ENCODE measurements at regions not wholly inside any gene's neighbourhood (a gene's known extent, or its start where the extent isn't known, plus 50 kb on each side); places are given as distances from the start of the nearest gene placed in this dataset.

DNA sequence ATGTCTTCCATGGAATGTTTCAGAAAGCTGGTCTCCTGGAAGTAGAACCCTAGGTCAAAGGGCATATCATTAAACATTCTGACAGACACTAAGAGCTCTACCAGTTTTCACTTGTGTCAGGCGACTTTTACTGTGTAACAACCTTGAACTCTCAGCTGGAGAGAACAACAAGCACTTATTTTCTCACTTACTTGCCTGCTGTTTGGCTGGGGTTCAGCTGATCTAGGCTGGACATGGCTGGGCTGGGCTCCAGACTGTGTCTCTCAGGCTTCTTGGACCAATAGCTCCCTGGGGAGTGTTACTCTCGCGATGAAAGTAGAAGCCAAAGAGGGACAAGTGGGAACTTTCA is 527.3 kb downstream of the SHQ1 start:
- TF ChIP-seq CTCF (IDR thresholded peaks at IDR 0.05) (no peak), POLR2A (IDR thresholded peaks at IDR 0.05) (no peak)

Measured in testis (tissue), 2 donors.